ENCODE measurements at regions not wholly inside any gene's neighbourhood (a gene's known extent, or its start where the extent isn't known, plus 50 kb on each side); places are given as distances from the start of the nearest gene placed in this dataset.

- no peak overlapping the region for H3K27ac ChIP-seq (ENCODE audit: low read depth, low read length)
- no peaks in the 10 kb centered on the region for H3K27me3 ChIP-seq (ENCODE audit: insufficient read depth, low read length)
- no peaks in the 10 kb centered on the region for H3K4me1 ChIP-seq (ENCODE audit: control insufficient read depth in 1 of 2, insufficient read depth in 2 of 2, low read length in 2 of 2)
- ATAC-seq (no peak), DNase-seq (ENCODE audit: low read depth, low spot score) (no peak)
- ChIA-PET RAD21 (ENCODE audit: low non-redundant PET in 1 of 2, low total read pairs in 2 of 2, uncharacterized antibody in 2 of 2, unreplicated experiment in 2 of 2) (no interaction called here), CTCF (no interaction called here), POLR2A (no interaction called here)
- TF ChIP-seq ZBTB33 (IDR thresholded peaks at IDR 0.05; ENCODE audit: extremely low read depth, insufficient replicate concordance, low read length), result no peak
- TF ChIP-seq EZH2 (IDR thresholded peaks at IDR 0.05), result no peak
- TF ChIP-seq SP1 (IDR thresholded peaks at IDR 0.05; ENCODE audit: low read depth), result no peak
- no peak for TF ChIP-seq EGR1 (IDR thresholded peaks at IDR 0.05; ENCODE audit: low read depth)
- TF ChIP-seq SIN3A (IDR thresholded peaks at IDR 0.05; ENCODE audit: low read depth), result no peak
- no peak for TF ChIP-seq EZH2phosphoT487 (IDR thresholded peaks at IDR 0.05; ENCODE audit: borderline replicate concordance)
- no peak for TF ChIP-seq CEBPB (IDR thresholded peaks at IDR 0.05; ENCODE audit: low read depth)
- TF ChIP-seq CBX3 (IDR thresholded peaks at IDR 0.05; ENCODE audit: low read depth), result no peak
- TF ChIP-seq FOSL1 (IDR thresholded peaks at IDR 0.05; ENCODE audit: low read depth), result no peak
- no peak for TF ChIP-seq CTCF (IDR thresholded peaks at IDR 0.05 in 2 of 3, conservative IDR thresholded peaks at IDR 0.05 in 1 of 3; ENCODE audit: borderline replicate concordance in 1 of 3, insufficient read depth in 1 of 3, low read depth in 2 of 3, low read length in 2 of 3)
- TF ChIP-seq REST (IDR thresholded peaks at IDR 0.05; ENCODE audit: low read depth), result no peak
- TF ChIP-seq MAX (IDR thresholded peaks at IDR 0.05), result no peak
- no TSS peak for BruUV-seq (replicated peaks)
- no peak overlapping the region for H3K9ac ChIP-seq (ENCODE audit: low read length)
- no peak overlapping the region for H3K4me3 ChIP-seq (replicated peaks in 1 of 2; ENCODE audit: low read depth in 1 of 2, low read length in 2 of 2)
- no peaks in the 10 kb centered on the region for H3K36me3 ChIP-seq (ENCODE audit: control insufficient read depth in 1 of 2, insufficient read depth in 2 of 2, low read length in 2 of 2)
- H4K20me1 ChIP-seq (ENCODE audit: insufficient read depth), result no peaks in the 10 kb centered on the region
- H3K9me3 ChIP-seq (ENCODE audit: control insufficient read depth in 1 of 2, insufficient read depth in 1 of 2, low read depth in 1 of 2, low read length in 2 of 2), result no peaks in the 10 kb centered on the region
- intact Hi-C loops (cut with micrococcal nuclease), result no loop called here
- H3K79me2 ChIP-seq (ENCODE audit: insufficient read depth, low read length), result no peaks in the 10 kb centered on the region
- H2AFZ ChIP-seq (ENCODE audit: low read depth, low read length, poor library complexity, severe bottlenecking), result no peak overlapping the region
- no peaks in the 10 kb centered on the region for H3K9me2 ChIP-seq (ENCODE audit: insufficient read depth)
- no peak overlapping the region for H3K4me2 ChIP-seq (ENCODE audit: low read length)
These were observed 234.7 kb downstream of the C1D start for GRCh38 chr2:67828066-67828465.

Measured in HCT116 (cell line).